ENCODE measurements at regions not wholly inside any gene's neighbourhood (a gene's known extent, or its start where the extent isn't known, plus 50 kb on each side); places are given as distances from the start of the nearest gene placed in this dataset.
A peak's percentile ranks its signal among the peaks of the same experiment; 100 is the strongest.
"Not testable (repeated sequence)": the region's sequence is repeated elsewhere in the genome, so short reads cannot be mapped to it uniquely, and the experiment has no call there.

- H3K4me3 Mint-ChIP-seq; H3K4me1 Mint-ChIP-seq; H3K27ac Mint-ChIP-seq; H3K9me3 Mint-ChIP-seq (ENCODE audit: low read depth); CTCF ChIA-PET; H3K36me3 Mint-ChIP-seq (ENCODE audit: low read depth); POLR2A ChIA-PET: not testable (repeated sequence)
- DNase-seq (peak; percentile 79), ATAC-seq (peak; percentile 47)
- peaks cover 29% of the 10 kb centered on the region for H3K27me3 Mint-ChIP-seq
- intact Hi-C loops (cut with DNase I, micrococcal nuclease) = loop anchor here in 1 of 2 experiments (2.0 kb wide), 1 partner anchor 96 kb away; no protein-coding TSS in a partner anchor
Measured at GRCh38 chr11:71638801-71639519, 56.3 kb upstream of the KRTAP5-11 start.

DNA sequence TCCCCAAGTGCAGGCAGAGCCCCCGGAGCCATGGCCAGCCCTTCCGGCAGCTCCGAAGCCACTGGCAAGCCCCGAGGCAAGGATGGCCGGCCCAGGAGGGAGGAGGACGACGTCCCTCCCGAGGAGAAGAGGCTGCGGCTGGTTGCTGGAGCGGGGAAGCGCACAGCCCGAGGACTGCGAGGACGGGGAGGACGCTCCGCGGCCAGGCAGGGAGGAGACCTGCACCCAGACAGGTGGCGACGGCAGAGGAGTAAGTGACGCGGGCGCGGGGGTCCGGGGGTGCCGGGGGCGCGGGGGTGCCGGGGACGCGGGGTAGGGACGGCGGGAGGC is 56.8 kb upstream of the KRTAP5-11 start:
- ATAC-seq, CTCF ChIA-PET: not testable (repeated sequence)
- intact Hi-C loops (cut with DNase I, micrococcal nuclease) = loop anchor here in 1 of 2 experiments (2.0 kb wide), 1 partner anchor 95 kb away; no protein-coding TSS in a partner anchor

DNA sequence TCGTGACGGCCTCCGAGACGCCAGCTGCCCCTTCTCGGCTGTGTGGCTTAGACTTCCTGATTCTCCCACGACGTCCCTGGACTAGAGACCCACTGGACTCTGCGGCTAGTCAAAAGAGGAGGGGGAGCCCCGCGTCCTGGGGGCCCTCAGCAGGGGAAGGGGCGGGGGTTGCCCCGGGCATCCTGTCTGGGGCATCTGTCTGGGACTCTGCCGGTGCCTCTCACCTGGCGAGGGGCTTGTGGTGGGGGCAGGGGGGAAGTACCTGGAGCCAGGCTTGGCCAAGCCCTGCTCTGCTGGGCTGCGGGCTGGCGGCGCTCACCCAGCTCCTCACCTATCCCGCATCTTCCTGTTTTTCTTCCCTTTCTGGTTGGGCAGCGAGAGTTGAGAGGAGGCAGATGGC is 57.2 kb upstream of the KRTAP5-11 start:
- H3K4me1 Mint-ChIP-seq; H3K36me3 Mint-ChIP-seq (ENCODE audit: low read depth); H3K4me3 Mint-ChIP-seq; H3K27ac Mint-ChIP-seq; DNase-seq; H3K9me3 Mint-ChIP-seq (ENCODE audit: low read depth); CTCF ChIA-PET; POLR2A ChIA-PET; ATAC-seq: not testable (repeated sequence)
- H3K27me3 Mint-ChIP-seq = peaks cover 31% of the 10 kb centered on the region
- intact Hi-C loops (cut with DNase I, micrococcal nuclease) = loop anchor here in 1 of 2 experiments (2.0 kb wide), 1 partner anchor 95 kb away; no protein-coding TSS in a partner anchor

More for the DNA sequence above, 56.8 kb upstream of the KRTAP5-11 start:
- H3K27ac Mint-ChIP-seq; POLR2A ChIA-PET; H3K4me1 Mint-ChIP-seq; H3K36me3 Mint-ChIP-seq (ENCODE audit: low read depth); H3K4me3 Mint-ChIP-seq; H3K9me3 Mint-ChIP-seq (ENCODE audit: low read depth); DNase-seq: not testable (repeated sequence)
- peaks cover 29% of the 10 kb centered on the region for H3K27me3 Mint-ChIP-seq

- H3K27ac Mint-ChIP-seq; CTCF ChIA-PET; ATAC-seq; H3K4me3 Mint-ChIP-seq; H3K4me1 Mint-ChIP-seq; H3K27me3 Mint-ChIP-seq; POLR2A ChIA-PET; intact Hi-C loops (cut with DNase I, micrococcal nuclease); DNase-seq; H3K9me3 Mint-ChIP-seq (ENCODE audit: low read depth); H3K36me3 Mint-ChIP-seq (ENCODE audit: low read depth): not testable (repeated sequence)
Measured at GRCh38 chr11:71647078-71647477, 64.4 kb upstream of the KRTAP5-11 start.

- H3K36me3 Mint-ChIP-seq (ENCODE audit: low read depth); H3K27me3 Mint-ChIP-seq; ATAC-seq; POLR2A ChIA-PET; DNase-seq; H3K27ac Mint-ChIP-seq; intact Hi-C loops (cut with DNase I, micrococcal nuclease); H3K4me1 Mint-ChIP-seq; H3K9me3 Mint-ChIP-seq (ENCODE audit: low read depth); CTCF ChIA-PET; H3K4me3 Mint-ChIP-seq: not testable (repeated sequence)
Measured at GRCh38 chr11:71652998-71653397, 70.3 kb upstream of the KRTAP5-11 start.

- H3K27ac Mint-ChIP-seq; ATAC-seq; DNase-seq; POLR2A ChIA-PET; H3K9me3 Mint-ChIP-seq (ENCODE audit: low read depth); H3K4me3 Mint-ChIP-seq; H3K27me3 Mint-ChIP-seq; CTCF ChIA-PET; intact Hi-C loops (cut with DNase I, micrococcal nuclease); H3K36me3 Mint-ChIP-seq (ENCODE audit: low read depth); H3K4me1 Mint-ChIP-seq: not testable (repeated sequence)
Measured at GRCh38 chr11:71654423-71654822, 71.7 kb upstream of the KRTAP5-11 start.

- DNase-seq; H3K4me1 Mint-ChIP-seq; CTCF ChIA-PET; ATAC-seq; H3K36me3 Mint-ChIP-seq (ENCODE audit: low read depth); H3K4me3 Mint-ChIP-seq; H3K27ac Mint-ChIP-seq; H3K9me3 Mint-ChIP-seq (ENCODE audit: low read depth); H3K27me3 Mint-ChIP-seq; intact Hi-C loops (cut with DNase I, micrococcal nuclease); POLR2A ChIA-PET: not testable (repeated sequence)
Measured at GRCh38 chr11:71655041-71655440, 72.4 kb upstream of the KRTAP5-11 start.

DNA sequence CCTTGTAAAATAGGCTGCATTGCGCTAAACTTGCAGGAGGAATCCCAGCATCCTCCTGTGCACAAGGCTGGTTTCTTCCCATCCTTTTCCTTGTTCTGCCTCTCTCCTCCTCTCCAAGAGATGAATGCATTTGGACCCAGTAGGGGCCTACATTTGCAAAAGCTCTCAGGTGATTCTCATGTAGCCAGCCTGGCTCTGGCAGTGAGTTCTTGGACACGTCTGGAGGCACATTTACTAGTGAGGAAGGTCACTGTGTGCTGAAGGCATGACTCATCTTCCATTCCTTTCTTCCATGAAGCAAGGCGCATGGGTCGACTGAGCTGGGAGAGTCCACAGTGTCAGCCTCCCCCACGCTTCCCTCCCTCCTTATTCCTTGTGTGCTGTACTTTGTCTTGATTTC is 73.8 kb upstream of the KRTAP5-11 start:
- H3K27ac Mint-ChIP-seq; H3K4me1 Mint-ChIP-seq; POLR2A ChIA-PET; H3K4me3 Mint-ChIP-seq; CTCF ChIA-PET; H3K9me3 Mint-ChIP-seq (ENCODE audit: low read depth); H3K27me3 Mint-ChIP-seq; ATAC-seq; intact Hi-C loops (cut with DNase I, micrococcal nuclease); DNase-seq; H3K36me3 Mint-ChIP-seq (ENCODE audit: low read depth): not testable (repeated sequence)

- CTCF ChIA-PET; H3K27ac Mint-ChIP-seq; DNase-seq; H3K36me3 Mint-ChIP-seq (ENCODE audit: low read depth); intact Hi-C loops (cut with DNase I, micrococcal nuclease); H3K9me3 Mint-ChIP-seq (ENCODE audit: low read depth); ATAC-seq; H3K4me1 Mint-ChIP-seq; POLR2A ChIA-PET; H3K4me3 Mint-ChIP-seq: not testable (repeated sequence)
- H3K27me3 Mint-ChIP-seq = peaks cover 12% of the 10 kb centered on the region
Measured at GRCh38 chr11:71664941-71665340, 82.3 kb upstream of the KRTAP5-11 start.

GRCh38 chr11:71698110-71698509 is 115.4 kb upstream of the KRTAP5-11 start:
- H3K4me3 Mint-ChIP-seq; H3K4me1 Mint-ChIP-seq; H3K27me3 Mint-ChIP-seq; intact Hi-C loops (cut with DNase I, micrococcal nuclease); POLR2A ChIA-PET; DNase-seq; CTCF ChIA-PET; ATAC-seq; H3K36me3 Mint-ChIP-seq (ENCODE audit: low read depth); H3K27ac Mint-ChIP-seq; H3K9me3 Mint-ChIP-seq (ENCODE audit: low read depth): not testable (repeated sequence)

GRCh38 chr11:71698961-71699360 is 116.3 kb upstream of the KRTAP5-11 start:
- H3K4me1 Mint-ChIP-seq; H3K9me3 Mint-ChIP-seq (ENCODE audit: low read depth); intact Hi-C loops (cut with DNase I, micrococcal nuclease); ATAC-seq; H3K4me3 Mint-ChIP-seq; H3K27ac Mint-ChIP-seq; H3K36me3 Mint-ChIP-seq (ENCODE audit: low read depth); H3K27me3 Mint-ChIP-seq; POLR2A ChIA-PET; CTCF ChIA-PET: not testable (repeated sequence)
- DNase-seq = peak; percentile 14

DNA sequence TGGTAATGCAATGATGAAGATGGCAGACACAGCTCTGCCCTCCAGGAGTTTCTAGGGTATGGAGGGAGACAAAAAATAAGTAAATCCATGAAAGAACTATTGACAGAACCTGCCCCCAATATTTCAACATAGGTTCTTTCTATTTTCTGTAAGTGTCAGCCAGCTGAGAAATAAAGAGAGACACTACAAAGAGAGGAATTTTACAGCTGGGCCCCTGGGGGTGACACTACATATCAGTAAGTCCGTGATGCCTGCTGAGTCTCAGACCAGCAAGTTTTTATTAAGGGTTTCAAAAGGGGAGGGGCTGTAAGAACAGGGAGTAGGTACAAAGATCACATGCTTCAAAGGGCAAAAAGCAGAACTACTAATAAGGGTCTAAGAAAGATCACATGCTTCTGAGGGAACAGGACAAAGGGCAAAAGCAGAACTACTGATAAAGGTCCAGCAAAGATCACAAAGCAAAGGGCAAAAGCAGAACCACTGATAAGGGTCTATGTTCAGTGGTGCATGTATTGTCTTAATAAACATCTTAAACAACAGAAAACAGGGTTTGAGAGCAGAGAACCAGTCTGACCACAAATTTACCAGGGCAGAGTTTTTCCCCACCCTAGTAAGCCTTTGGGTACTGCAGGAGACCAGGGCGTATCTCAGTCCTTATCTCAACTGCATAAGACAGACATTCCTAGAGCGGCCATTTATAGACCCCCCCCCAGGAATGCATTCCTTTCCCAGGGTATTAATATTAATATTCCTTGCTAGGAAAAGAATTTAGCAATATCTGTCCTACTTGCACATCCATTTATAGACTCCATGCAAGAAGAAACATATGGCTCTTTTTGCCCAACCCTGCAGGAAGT is 119.0 kb upstream of the KRTAP5-11 start:
- H3K4me3 Mint-ChIP-seq, CTCF ChIA-PET: not testable (repeated sequence)

More for the DNA sequence above, 119.0 kb upstream of the KRTAP5-11 start:
- POLR2A ChIA-PET; DNase-seq; H3K36me3 Mint-ChIP-seq (ENCODE audit: low read depth); H3K9me3 Mint-ChIP-seq (ENCODE audit: low read depth); H3K27me3 Mint-ChIP-seq; intact Hi-C loops (cut with DNase I, micrococcal nuclease); H3K4me1 Mint-ChIP-seq; H3K27ac Mint-ChIP-seq; ATAC-seq: not testable (repeated sequence)
